CD14-positive monocyte (primary cell): ENCODE measurements at regions not wholly inside any gene's neighbourhood (a gene's known extent, or its start where the extent isn't known, plus 50 kb on each side); places are given as distances from the start of the nearest gene placed in this dataset.

Source experiments
- DNase-seq, 3 donors: peaks; one replicate each; pipeline ENCODE4 v3.0.0-alpha.2; 2011 to 2022
- H2AFZ ChIP-seq: 2 replicates; pipeline ENCODE4 v1.6.0; 2012; ENCODE audit warnings: mild to moderate bottlenecking, low read depth, low read length, inconsistent platforms; ENCODE audit not compliant: insufficient read depth, poor library complexity, severe bottlenecking
- H3K27ac ChIP-seq, 2 donors: 1 replicate in 1 of 2; 2 replicates in 1 of 2; pipeline ENCODE4 v1.5.1; 2012 to 2013; ENCODE audit warnings: low read length in 2 of 2, control low read depth in 1 of 2, inconsistent platforms in 1 of 2, low read depth in 1 of 2, mild to moderate bottlenecking in 1 of 2
- H3K27me3 ChIP-seq, 2 donors: one replicate each; pipeline versions ENCODE4 v1.6.0 to v1.6.1; 2011 to 2013; ENCODE audit warnings: low read length in 2 of 2; ENCODE audit not compliant: control insufficient read depth in 2 of 2, insufficient read depth in 2 of 2
- H3K36me3 ChIP-seq, 2 donors: replicated peaks in 1 of 2; 1 replicate in 1 of 2; 2 replicates in 1 of 2; pipeline versions ENCODE4 v1.5.1 to v1.6.1; 2012 to 2013; ENCODE audit warnings: low read length in 2 of 2, control low read depth in 1 of 2, inconsistent platforms in 1 of 2, mild to moderate bottlenecking in 1 of 2; ENCODE audit not compliant: insufficient read depth in 2 of 2, control insufficient read depth in 1 of 2
- H3K4me1 ChIP-seq, 2 donors: 1 replicate in 1 of 2; 2 replicates in 1 of 2; pipeline versions ENCODE4 v1.5.1 to v1.6.1; 2012 to 2013; ENCODE audit warnings: low read length in 2 of 2, control low read depth in 1 of 2, inconsistent platforms in 1 of 2, mild to moderate bottlenecking in 1 of 2, moderate library complexity in 1 of 2; ENCODE audit not compliant: insufficient read depth in 2 of 2, control insufficient read depth in 1 of 2
- H3K4me2 ChIP-seq: replicated peaks from 2 replicates; pipeline ENCODE3; 2012; ENCODE audit warnings: low read length, moderate library complexity, mild to moderate bottlenecking; ENCODE audit not compliant: poor library complexity, severe bottlenecking; ENCODE audit errors: extremely low read depth
- H3K4me3 ChIP-seq, 3 experiments: fragments of 200-600 bp in 1 of 3; sonication (generic) in 1 of 3; replicated peaks in 1 of 3; 1 replicate in 2 of 3; 2 replicates in 1 of 3; pipeline ENCODE4 v1.5.1; 2011 to 2013; ENCODE audit warnings: low read length in 3 of 3, mild to moderate bottlenecking in 3 of 3, control low read depth in 2 of 3, low read depth in 2 of 3, inconsistent platforms in 1 of 3, moderate library complexity in 1 of 3
- H3K79me2 ChIP-seq: 2 replicates; pipeline ENCODE4 v1.6.0; 2012; ENCODE audit warnings: mild to moderate bottlenecking, control low read depth, inconsistent platforms, low read length, moderate library complexity; ENCODE audit not compliant: insufficient read depth
- H3K9ac ChIP-seq: 2 replicates; pipeline ENCODE4 v1.6.0; 2017; ENCODE audit warnings: low read length, mild to moderate bottlenecking; ENCODE audit not compliant: insufficient read depth, poor library complexity, severe bottlenecking
- H3K9me3 ChIP-seq, 2 donors: replicated peaks in 1 of 2; 1 replicate in 1 of 2; 2 replicates in 1 of 2; pipeline versions ENCODE4 v1.5.1 to v1.6.1; 2012 to 2013; ENCODE audit warnings: low read length in 2 of 2, control low read depth in 1 of 2; ENCODE audit not compliant: control insufficient read depth in 1 of 2, insufficient read depth in 1 of 2
- H4K20me1 ChIP-seq: 2 replicates; pipeline ENCODE4 v1.6.0; 2012; ENCODE audit warnings: mild to moderate bottlenecking, low read length, control low read depth, moderate library complexity; ENCODE audit not compliant: insufficient read depth
- H3K27ac Mint-ChIP-seq, 7 donors: one replicate each; pipeline ENCODE4 v1.8.0; 2020; ENCODE audit warnings: mild to moderate bottlenecking in 7 of 7, mixed read lengths in 7 of 7, moderate library complexity in 6 of 7, inconsistent platforms in 2 of 7
- H3K27me3 Mint-ChIP-seq, 3 donors: one replicate each; pipeline ENCODE4 v1.8.0; 2021 to 2022; ENCODE audit warnings: low read depth in 3 of 3, mild to moderate bottlenecking in 3 of 3, mixed read lengths in 3 of 3, moderate library complexity in 3 of 3, inconsistent platforms in 1 of 3
- H3K36me3 Mint-ChIP-seq, 2 donors: one replicate each; pipeline ENCODE4 v1.8.0; 2020; ENCODE audit warnings: mixed read lengths in 2 of 2, inconsistent platforms in 1 of 2, mild to moderate bottlenecking in 1 of 2
- H3K4me1 Mint-ChIP-seq: one replicate; pipeline ENCODE4 v1.8.0; 2020; ENCODE audit warnings: mild to moderate bottlenecking, mixed read lengths
- H3K4me3 Mint-ChIP-seq, 2 donors: one replicate each; pipeline ENCODE4 v1.8.0; 2020; ENCODE audit warnings: mild to moderate bottlenecking in 2 of 2, mixed read lengths in 2 of 2, moderate library complexity in 1 of 2
- H3K9me3 Mint-ChIP-seq, 7 donors: one replicate each; pipeline ENCODE4 v1.8.0; 2020 to 2022; ENCODE audit warnings: mixed read lengths in 7 of 7, mild to moderate bottlenecking in 6 of 7, moderate library complexity in 6 of 7, inconsistent platforms in 2 of 7
- WGBS: methylation state at CpG from one replicate; pipeline ENCODE4 v1.1.5; 2013; ENCODE audit warnings: missing lambda C conversion rate; ENCODE audit not compliant: insufficient coverage; 5-methylcytosine and 5-hydroxymethylcytosine counted together
- intact Hi-C, 2 donors: fragments of 100-400 bp; cut with micrococcal nuclease; formaldehyde crosslinking; loops; one replicate each; pipeline versions ENCODE4 v1.15.0 to v1.15.1; 2023
- TF ChIP-seq, protein P1 (sequence below): fragments of 200-600 bp; IDR thresholded peaks from one replicate; pipeline ENCODE4 v1.8.0; 2022; ENCODE audit warnings: antibody characterized with exemption, mild to moderate bottlenecking

DNA sequence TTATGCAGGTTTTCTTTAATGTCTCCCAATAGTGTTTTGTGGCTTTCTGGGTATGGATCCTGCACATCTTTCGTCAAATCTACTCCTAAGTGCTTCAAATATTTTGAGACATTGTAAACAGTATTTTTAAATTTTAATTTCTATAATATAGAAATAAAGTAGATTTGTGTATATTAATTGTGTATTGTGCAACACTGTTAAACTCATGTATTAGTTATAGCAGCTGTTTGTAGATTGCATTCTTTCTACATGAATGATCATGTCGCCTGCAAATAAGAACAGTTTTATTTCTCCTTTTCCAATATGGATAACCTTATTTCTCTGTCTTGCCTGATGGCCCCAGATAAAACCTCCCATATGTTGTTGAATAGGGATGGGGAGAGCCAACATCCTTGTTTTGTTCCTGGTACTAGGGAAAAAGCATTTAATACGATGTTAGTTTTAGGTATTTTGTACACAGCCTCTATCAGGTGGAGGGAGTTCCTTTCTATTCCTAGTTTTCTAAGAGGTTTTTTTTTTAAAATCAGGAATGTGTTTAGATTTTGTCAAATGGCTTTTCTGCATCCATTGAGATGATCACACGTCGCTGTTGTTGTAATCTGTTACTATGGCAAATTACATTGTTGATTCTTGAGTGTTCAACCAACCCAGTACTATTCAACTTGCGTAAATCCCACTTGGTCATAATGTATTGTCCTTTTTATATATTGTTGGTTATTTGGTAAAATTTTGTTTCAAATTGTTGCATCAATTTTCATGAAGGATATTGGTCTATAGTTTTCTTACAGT, 71.1 kb upstream of the DGKG start:
- Mint-ChIP-seq H3K4me3 (no peak overlapping the region), H3K36me3 (no peaks in the 10 kb centered on the region), H3K4me1 (no peaks in the 10 kb centered on the region), H3K9me3 (peaks cover 0 to 7% (median 0%) of the 10 kb centered on the region in 7 donors), H3K27me3 (no peaks in the 10 kb centered on the region), H3K27ac (peak overlapping the region in 1 of 7 donors; percentile 56)
- Histone ChIP-seq H3K9me3 (no peaks in the 10 kb centered on the region), H3K27ac (no peak overlapping the region), H3K79me2 (no peaks in the 10 kb centered on the region), H3K27me3 (no peaks in the 10 kb centered on the region), H3K4me2 (no peak overlapping the region), H2AFZ (no peak overlapping the region), H3K4me1 (no peaks in the 10 kb centered on the region), H3K9ac (no peak overlapping the region), H4K20me1 (no peaks in the 10 kb centered on the region), H3K4me3 (no peak overlapping the region), H3K36me3 (no peaks in the 10 kb centered on the region)
- whole genome bisulfite sequencing, result no CpG with 5 or more reads among the region's 6 CpGs
- TF ChIP-seq, protein P1, sequence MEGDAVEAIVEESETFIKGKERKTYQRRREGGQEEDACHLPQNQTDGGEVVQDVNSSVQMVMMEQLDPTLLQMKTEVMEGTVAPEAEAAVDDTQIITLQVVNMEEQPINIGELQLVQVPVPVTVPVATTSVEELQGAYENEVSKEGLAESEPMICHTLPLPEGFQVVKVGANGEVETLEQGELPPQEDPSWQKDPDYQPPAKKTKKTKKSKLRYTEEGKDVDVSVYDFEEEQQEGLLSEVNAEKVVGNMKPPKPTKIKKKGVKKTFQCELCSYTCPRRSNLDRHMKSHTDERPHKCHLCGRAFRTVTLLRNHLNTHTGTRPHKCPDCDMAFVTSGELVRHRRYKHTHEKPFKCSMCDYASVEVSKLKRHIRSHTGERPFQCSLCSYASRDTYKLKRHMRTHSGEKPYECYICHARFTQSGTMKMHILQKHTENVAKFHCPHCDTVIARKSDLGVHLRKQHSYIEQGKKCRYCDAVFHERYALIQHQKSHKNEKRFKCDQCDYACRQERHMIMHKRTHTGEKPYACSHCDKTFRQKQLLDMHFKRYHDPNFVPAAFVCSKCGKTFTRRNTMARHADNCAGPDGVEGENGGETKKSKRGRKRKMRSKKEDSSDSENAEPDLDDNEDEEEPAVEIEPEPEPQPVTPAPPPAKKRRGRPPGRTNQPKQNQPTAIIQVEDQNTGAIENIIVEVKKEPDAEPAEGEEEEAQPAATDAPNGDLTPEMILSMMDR, result no peak
- DNase-seq, result no peak
- intact Hi-C loops, result no loop called here

DNA sequence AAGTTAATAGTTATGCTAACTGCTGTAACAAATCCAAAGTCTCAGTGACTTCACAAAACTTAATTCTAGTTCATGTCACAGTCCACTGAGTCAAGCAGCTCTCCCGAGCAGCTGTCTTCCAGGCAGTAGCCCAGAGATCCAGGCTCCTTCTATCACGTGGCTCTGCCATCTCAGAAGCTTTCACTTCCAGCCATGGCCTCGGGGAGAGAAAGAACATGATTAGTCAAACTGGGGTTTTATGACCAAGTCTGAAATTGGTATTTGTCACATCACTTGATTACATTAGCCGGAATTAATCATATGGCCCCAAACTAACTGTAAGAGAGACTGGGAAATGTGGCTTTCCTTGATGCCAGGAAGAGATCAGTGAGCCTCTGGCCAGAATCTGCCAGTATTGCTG, 70.2 kb upstream of the DGKG start:
- Mint-ChIP-seq H3K4me3 (no peak overlapping the region), H3K36me3 (no peaks in the 10 kb centered on the region), H3K4me1 (no peaks in the 10 kb centered on the region), H3K9me3 (peaks cover 0 to 7% (median 0%) of the 10 kb centered on the region in 7 donors), H3K27ac (peak overlapping the region in 1 of 7 donors; percentile 59), H3K27me3 (no peaks in the 10 kb centered on the region)
- Histone ChIP-seq H3K27me3 (no peaks in the 10 kb centered on the region), H3K9ac (no peak overlapping the region), H2AFZ (peak overlapping the region; percentile 0), H3K9me3 (no peaks in the 10 kb centered on the region), H3K4me3 (no peak overlapping the region), H3K4me2 (no peak overlapping the region), H3K79me2 (no peaks in the 10 kb centered on the region), H3K27ac (no peak overlapping the region), H3K36me3 (no peaks in the 10 kb centered on the region), H3K4me1 (no peaks in the 10 kb centered on the region), H4K20me1 (no peaks in the 10 kb centered on the region)
- 80% methylated on average over 1 of the region's 4 CpGs for WGBS
- TF ChIP-seq, protein P1, result no peak
- DNase-seq, result no peak
- intact Hi-C loops, result no loop called here
